Caki2 (cell line): ENCODE measurements at regions not wholly inside any gene's neighbourhood (a gene's known extent, or its start where the extent isn't known, plus 50 kb on each side); places are given as distances from the start of the nearest gene placed in this dataset.
"Not testable (repeated sequence)": the region's sequence is repeated elsewhere in the genome, so short reads cannot be mapped to it uniquely, and the experiment has no call there.

ENCODE experiments used
- DNase-seq: peaks from one replicate; pipeline ENCODE4 v3.0.0-alpha.2; 2015; ENCODE audit warnings: low read depth
- in situ Hi-C: cut with HindIII; loops from 2 replicates; pipeline ENCODE4 v1.10.0; 2016; ENCODE audit warnings: low sequenced_read_pairs, low pct_unique_long_range_greater_than_20kb, mixed read lengths

DNA sequence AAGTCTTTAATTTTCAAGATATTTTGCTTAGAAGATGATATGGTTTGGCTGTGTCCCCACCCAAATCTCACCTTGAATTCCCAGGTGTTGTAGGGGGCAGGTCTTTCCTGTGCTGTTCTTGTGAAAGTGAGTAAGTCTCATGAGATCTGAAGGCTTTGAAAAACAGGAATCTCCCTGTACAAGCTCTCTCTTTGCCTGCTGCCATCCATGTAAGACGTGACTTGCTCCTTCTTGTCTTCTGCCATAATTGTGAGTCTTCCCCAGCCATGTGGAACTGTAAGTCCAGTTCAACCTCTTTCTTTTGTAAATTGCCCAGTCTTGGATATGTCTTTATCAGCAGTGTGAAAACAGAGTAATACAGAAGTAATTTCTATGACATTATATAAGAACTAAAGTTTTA lies 1255.2 kb upstream of the LRRTM3 start:
- in situ Hi-C loops, DNase-seq: not testable (repeated sequence)

DNA sequence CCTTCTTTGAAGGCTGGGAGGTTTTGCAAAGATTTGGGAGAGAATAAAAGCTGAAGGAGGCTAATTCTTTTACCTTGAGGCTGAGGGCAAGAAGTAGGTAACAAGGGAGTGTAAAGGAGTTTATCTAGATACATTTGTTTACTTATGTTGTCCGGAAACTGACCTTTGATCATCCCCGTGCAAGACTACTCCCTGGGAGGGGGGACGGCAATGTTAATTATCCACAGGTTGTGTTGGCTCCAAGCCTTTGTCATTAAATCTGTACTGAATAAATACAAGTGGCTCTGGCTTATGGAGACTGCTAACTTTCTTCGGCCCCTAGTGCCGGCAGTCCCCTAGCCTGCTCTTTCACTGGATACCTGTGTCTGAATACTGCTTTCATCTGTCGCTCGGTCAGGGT lies 1250.6 kb upstream of the LRRTM3 start:
- in situ Hi-C loops, result no loop called here
- no peak for DNase-seq

DNA sequence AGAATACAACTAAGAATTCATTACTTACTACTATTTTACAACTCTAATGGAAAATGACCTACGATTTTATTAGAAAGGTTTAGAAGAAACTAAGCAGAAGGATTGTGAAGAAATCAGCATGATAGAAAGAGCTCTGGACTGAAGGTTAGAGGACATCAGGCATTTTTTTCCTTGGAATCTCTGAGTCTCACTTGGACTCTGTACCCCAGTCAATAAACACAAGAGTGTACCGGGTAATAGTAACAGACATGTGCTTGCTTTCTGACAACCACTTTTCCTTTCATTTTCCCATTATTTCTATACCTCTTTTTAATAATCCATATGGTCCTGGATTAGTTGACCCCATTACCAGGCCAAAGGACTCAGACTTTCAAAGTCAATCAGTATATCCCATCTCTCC lies 1240.9 kb upstream of the LRRTM3 start:
- in situ Hi-C loops, result no loop called here
- DNase-seq, result no peak

DNA sequence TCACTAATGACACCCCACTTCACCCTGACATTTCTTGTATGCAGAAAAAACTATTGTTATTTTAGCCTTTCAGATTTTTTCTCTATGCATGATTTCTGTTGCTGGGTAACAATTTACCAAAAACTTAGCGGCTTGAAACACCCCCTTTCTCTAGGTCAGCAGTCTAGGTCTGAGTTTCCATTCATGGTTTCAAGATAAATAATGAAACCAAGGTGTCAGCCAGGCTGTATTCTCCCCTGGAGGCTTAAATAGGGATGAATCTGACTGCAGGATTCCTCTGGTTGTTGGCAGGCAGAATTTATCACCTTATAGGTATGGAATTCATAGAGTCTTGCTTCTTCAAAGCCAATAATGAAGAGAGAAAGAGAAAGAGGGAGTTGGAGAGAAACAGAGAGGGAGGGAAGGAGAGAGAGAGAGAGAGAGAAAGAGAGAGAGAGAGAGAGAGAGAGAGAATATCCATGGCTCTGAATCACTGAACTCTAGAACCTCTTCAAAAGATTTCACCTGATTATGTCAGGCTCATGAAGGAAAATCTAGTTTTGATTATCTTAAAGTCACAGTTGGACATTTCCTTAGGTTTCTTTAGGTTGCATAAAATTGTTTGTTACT lies 1224.6 kb upstream of the LRRTM3 start:
- no peak for DNase-seq
- in situ Hi-C loops, result no loop called here

DNA sequence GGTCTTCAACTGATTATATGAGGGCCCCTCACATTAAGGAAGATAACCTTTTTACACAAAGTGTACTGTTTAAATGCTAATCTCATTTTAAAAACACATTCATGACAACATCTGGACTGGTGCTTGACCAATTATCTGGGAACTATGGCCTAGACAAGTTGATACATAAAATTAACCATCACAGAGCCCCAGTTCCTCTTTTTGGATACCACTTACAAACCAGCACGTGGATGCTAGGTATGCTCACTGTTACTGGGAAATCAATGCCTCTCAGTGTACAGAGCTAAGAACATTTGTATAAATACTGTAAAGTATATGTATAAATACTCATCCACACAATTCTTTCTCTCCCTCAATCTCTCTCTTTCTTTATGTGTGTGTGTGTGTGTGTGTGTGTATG lies 1217.8 kb upstream of the LRRTM3 start:
- DNase-seq, result no peak
- in situ Hi-C loops, result no loop called here

DNA sequence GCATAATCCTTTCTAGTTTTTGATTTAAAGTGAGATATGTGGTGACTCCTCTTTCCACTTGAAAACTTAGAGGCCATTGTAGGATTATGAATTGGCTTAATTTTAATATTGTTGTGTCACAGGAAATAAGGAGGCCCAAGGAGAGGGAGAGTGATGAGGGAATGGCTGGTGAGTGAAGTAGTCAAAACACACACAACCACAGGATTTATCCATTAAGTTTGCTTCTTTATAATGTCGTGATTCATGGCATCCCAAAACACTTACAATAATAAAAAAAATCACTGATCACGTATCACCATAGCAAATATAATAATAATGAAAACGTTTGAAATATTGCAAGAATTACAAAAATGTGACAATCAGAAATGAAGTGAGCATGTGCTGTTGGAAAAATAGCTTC lies 1215.5 kb upstream of the LRRTM3 start:
- no peak for DNase-seq
- in situ Hi-C loops, result no loop called here

DNA sequence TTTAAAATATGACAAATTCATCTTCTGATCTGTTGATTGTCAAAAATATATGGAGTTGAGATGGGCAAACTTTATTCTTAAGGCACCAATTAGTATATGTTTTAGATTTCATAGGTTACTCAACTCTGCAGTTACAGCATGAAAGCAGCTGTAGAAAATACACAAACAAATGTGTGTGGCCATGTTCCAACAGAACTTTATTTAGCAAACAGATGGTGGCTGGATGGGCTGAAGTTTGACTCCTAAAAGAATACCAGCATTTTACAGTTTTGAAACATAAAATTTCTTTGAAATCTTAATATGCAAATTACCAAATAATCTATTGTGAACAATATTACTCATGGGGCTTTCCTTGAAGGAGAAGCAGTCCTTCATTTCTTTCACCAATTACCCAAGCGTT lies 1206.0 kb upstream of the LRRTM3 start:
- in situ Hi-C loops, result no loop called here

DNA sequence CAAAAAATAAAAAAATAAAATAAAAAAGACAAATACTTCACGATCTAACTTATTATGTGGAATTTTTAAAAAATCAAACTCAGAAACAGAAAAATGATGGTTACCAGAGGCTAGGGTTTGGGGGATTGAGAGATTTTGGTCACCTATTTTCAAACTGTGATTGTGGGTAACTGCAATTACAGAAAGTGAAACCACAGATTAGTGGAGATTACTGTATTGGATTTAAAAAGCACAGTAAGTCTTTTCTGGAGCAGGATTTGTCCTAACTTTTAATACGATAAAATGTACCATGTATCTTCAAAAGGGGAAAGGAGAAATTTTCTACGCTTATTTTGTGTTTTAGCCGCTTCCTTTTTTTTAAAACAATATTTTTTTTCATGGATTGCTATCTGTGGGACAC lies 1204.9 kb upstream of the LRRTM3 start:
- in situ Hi-C loops, result no loop called here
- no peak for DNase-seq

More for the DNA sequence above, 1206.0 kb upstream of the LRRTM3 start:
- DNase-seq, result no peak

DNA sequence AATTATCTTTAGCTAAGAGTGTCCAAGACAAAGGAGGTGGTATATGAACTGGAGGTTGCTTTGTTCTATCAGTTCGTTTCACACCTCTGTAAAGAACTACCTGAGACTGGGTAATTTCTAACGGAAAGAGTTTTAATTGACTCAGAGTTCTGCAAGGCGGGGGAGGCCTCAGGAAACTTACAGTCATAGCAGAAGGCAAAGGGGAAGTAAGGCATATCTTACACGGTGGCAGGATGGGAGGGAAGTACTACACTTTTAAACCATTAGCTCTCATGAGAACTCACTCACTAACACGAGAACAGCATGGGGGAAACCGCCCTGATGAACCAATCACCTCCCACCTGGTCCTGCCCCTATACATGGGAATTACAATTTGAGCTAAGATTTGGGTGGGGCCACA lies 1202.3 kb upstream of the LRRTM3 start:
- DNase-seq, result no peak
- in situ Hi-C loops, result no loop called here

DNA sequence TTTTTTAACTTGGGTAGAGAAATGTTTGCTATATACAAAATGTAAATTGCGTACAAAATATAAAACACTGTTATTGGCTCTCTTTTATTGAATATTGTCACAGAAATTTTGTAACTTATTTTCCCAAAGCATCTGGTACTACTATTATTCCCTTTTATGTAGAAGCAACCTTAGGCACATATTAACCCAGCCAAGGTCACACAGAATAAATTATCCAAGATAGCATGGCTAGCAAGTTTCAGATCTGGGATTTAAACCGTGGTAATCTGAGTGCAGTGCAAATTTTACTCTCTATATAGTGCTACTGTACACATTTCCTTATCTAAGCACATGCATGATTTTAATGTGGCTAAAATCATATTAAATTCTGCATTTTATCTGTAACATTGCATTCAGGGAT lies 1190.5 kb upstream of the LRRTM3 start:
- no peak for DNase-seq
- in situ Hi-C loops, result no loop called here

DNA sequence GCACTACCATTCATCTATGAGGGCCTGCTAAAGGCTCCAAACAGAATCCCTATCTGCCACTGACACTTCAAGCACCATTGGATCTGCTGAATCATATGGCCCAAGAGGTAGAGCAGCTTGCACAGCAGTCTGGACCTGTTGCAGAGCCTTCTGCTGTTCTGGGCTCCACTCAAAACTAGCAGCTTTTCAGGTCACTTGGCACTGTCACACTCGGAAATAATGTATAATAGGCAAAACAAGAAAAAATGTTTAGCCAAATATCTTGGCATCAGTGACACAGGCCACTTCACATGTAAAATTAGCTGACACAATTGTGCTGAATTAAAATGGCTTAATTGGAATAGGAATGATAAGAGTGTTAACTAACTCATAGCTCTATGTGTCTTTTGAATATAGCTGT lies 1182.9 kb upstream of the LRRTM3 start:
- in situ Hi-C loops, result no loop called here
- no peak for DNase-seq

DNA sequence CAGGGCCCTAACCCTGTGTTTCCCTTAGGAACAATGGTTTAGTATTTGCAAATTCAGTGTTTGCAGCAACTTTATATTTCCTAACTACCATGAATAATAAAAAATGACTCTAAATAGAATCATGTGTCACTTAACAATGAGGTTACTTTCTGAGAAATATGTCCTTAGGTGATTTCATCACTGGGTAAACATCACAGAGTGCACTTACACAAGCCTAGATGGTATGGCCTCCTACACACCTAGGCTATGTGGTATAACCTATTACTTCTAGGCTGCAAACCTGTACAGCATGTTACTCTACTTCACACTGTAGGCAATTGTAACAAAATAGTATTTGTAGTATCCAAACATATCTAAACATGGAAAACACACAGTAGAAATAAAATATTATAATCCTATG lies 1174.6 kb upstream of the LRRTM3 start:
- no peak for DNase-seq
- in situ Hi-C loops, result no loop called here

DNA sequence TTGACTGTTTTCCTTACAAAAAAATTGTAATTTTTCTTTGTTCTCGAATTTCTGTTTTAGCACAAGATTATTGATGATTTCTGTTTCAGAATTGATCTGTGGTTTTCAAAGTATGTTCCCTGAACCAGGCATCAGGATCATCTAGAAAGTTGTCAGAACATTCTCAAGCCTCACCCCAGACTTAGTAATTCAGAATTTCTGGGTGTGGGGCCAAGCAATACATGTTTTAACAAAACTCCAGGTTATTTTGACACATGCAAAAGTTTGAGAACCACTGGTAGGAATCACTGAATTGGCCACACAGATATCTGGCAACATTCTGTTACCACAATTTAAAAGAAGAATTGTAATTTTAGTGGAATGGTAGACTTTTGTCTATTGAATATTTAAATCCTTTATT lies 1173.9 kb upstream of the LRRTM3 start:
- no peak for DNase-seq
- in situ Hi-C loops, result no loop called here

DNA sequence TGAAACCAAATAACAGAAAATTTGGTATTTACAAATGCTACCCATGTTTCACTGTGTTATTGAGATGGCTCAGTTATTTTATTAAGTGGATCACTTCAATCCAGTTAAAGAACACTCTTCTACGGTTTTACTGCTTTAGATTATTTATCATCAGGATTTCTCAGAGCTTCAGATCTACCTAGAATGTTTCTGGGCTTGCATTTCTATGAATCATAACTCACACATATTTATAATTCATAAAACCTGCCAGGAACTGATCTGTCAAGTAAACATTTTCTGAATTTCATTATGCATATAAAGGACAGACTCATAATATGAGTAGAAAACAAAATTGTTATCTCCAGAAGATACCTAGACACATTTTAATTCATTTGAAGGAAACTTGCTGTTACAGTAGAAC lies 1172.3 kb upstream of the LRRTM3 start:
- DNase-seq, result no peak
- in situ Hi-C loops, result no loop called here

DNA sequence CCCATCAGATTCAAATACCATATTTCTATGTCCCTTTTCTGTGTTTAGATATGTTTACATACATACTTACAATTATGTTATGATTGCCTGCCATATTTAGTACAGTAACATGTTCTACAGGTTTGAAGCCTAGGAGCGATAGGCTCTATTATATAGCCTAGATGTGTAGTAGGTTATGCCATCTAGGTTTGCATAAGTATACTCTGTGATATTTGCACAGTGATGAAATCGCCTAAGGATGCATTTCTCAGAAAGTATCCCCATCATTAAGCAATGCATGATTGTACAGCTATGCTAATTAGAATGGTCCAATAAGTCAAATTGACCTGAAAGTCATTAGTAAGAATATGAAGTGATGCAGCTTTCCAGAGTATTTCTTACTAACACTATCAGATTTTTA lies 1171.7 kb upstream of the LRRTM3 start:
- DNase-seq, result no peak
- in situ Hi-C loops, result no loop called here

DNA sequence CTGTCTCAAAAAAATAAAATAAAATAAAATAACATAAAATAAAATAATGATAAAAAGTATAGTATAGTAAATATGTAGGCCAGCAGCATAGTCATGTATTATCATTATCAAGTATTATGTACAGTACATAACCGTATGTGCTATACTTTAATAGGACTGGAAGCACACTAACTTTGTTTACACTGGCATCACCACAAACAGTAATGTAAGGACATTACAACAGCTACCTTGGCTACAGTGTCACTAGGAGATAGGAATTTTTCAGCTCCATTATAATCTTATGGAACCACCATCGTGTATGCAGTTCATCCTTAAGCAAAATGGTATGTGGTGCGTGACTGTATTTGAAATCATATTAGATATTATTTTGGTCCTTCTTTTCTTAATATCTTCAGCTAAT lies 1163.5 kb upstream of the LRRTM3 start:
- in situ Hi-C loops, result no loop called here
- DNase-seq, result no peak

DNA sequence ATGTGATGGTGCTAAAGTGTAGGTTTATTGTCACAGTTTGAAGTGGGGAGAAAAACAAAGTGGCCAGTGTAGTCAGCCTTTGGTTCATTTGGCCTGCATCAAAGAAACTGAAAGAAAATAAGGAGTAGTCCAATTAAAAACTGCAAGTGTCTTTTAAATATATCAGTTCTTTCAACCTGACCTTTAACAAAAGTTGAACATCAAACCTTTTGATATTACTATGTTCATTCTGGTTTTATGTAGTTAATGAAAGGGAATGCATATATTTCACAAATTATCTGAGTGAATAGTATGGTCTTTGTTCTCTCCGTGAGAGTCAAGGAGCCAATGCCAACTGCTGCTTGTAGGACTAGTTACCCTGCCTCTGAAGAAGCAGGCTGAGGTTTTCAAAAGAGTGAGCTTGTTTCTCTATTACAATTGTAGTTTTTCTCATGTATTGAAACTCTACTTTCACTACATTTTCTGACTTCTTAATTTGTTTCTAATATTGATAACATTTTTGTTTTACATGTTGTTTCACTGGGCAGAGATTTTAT lies 1160.8 kb upstream of the LRRTM3 start:
- in situ Hi-C loops, result no loop called here

DNA sequence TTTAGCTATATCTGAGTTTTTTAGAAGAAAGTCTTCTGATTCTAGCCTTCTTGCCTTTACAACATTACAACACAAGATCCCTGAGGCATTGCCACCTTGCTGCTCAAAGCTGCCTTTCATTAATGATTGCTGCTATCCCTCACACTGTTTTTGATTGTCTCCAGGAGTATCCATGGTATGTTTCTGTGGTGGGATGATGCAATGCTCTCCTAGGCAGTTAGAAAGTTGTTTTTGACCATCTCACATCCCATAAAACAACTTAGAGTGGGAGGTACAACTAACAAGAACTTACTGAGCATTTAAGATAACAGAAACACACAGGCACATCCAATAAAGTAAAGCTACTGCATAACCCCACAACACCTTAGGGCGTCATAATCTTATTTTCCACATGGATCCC lies 1156.0 kb upstream of the LRRTM3 start:
- in situ Hi-C loops, result no loop called here
- peak; percentile 35 for DNase-seq

More for the DNA sequence above, 1160.8 kb upstream of the LRRTM3 start:
- DNase-seq, result no peak

DNA sequence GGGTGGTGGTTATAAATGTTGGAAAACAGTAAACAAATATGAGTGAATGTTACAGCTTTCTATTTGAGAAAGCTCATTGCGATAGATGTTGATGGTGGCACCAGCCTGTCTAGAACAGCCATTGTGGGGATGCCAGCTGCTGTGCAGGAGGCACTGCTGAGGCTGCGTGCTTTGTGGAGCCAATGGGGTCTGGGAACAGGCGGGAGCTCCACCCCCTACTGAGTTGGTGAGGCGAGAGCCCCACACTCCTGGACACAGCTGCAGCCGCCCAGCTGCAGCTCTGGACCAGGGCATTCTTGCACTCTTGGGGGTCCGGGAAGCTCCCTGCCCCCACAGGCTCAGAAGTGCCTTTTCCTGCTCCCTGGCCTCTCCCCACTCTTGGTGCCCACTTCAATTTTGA lies 1147.1 kb upstream of the LRRTM3 start:
- in situ Hi-C loops, result no loop called here
- no peak for DNase-seq

DNA sequence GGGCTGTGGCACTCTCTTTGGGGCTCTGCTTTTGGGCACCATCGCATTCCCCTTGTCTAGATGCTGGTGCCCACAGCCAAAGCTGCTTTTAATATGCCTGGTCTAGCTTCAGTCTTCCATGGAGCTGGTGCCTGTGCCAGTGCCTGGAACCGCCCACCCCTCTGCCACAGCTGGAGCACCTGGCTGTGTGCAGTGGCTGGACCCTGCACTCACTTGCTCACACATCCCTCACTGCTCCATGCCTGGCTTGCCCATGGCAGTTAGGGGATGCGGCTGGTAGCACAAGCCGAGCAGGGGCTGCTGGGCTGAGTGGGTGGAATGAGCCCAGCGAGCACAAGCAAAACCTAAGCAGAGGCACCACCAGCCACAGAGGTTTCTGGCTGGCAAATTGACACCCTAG lies 1145.9 kb upstream of the LRRTM3 start:
- in situ Hi-C loops, result no loop called here

DNA sequence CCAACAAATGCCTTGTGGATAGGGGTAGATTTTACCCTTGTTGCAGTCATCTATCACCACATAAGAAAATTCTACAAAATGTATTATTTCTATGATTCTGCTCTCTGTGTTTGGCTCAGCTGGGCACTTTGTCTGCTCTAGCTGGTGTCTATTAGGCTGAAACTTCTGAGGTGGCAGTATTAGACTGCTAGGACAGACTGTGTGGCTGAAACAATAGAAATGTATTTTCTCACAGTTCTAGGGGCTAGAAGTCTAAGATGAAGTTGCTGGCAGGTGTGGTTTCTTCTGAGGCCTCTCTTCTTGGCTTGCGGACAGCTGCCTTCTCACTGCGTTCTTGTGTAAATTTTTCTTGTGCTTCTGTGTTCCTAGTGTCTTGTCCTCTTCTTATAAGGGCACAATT lies 1139.6 kb upstream of the LRRTM3 start:
- in situ Hi-C loops, result no loop called here
- no peak for DNase-seq

More for the DNA sequence above, 1145.9 kb upstream of the LRRTM3 start:
- DNase-seq, result no peak
